ENCODE measurements at regions not wholly inside any gene's neighbourhood (a gene's known extent, or its start where the extent isn't known, plus 50 kb on each side); places are given as distances from the start of the nearest gene placed in this dataset.
"Not testable (repeated sequence)": the region's sequence is repeated elsewhere in the genome, so short reads cannot be mapped to it uniquely, and the experiment has no call there.

DNA sequence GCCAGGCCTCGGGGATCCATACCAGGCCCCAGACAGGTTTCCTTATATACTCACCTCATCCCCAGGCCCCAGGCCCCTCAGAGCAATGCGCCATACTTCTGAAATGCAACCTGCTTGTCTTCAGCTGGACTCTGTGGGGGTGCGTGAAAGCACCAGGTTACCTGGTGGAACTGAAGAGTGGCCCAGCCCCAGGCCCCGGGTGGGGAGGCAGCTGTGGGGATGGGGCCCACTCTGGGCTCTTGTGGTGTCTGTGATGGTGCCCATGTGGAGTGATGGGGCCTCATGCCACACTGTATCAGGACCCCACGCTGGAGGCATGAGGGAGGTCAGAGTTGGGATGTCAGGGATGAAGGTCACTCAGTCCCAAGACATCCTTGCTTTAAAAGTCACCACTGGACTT, 999.0 kb downstream of the BRD1 start:
- DNase-seq, result no peak

GRCh38 chr22:48827904-48828555, 999.6 kb downstream of the BRD1 start:
- no peak for DNase-seq

GRCh38 chr22:48827268-48827846, 1000.3 kb downstream of the BRD1 start:
- no peak for DNase-seq

DNA sequence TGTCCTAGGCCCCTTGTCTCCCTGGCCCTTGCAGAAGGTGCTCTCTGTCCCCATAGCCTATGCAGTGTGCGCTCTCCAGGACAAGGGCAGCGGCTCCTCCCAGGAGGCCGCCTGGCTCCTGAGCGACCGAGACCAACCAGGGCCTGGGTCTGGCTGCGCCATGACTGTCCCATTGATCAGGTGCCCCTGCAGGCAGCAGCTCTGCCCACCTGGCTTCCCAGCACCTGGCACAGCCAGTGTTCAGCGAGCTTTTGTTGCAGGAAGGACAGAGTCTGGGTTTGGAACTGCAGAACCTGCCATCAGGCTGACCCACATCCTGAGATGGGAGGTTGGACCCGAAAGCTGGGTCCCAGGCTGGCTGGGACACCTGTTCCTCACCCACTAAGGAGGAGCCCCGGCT, 1001.1 kb downstream of the BRD1 start:
- DNase-seq, result no peak

DNA sequence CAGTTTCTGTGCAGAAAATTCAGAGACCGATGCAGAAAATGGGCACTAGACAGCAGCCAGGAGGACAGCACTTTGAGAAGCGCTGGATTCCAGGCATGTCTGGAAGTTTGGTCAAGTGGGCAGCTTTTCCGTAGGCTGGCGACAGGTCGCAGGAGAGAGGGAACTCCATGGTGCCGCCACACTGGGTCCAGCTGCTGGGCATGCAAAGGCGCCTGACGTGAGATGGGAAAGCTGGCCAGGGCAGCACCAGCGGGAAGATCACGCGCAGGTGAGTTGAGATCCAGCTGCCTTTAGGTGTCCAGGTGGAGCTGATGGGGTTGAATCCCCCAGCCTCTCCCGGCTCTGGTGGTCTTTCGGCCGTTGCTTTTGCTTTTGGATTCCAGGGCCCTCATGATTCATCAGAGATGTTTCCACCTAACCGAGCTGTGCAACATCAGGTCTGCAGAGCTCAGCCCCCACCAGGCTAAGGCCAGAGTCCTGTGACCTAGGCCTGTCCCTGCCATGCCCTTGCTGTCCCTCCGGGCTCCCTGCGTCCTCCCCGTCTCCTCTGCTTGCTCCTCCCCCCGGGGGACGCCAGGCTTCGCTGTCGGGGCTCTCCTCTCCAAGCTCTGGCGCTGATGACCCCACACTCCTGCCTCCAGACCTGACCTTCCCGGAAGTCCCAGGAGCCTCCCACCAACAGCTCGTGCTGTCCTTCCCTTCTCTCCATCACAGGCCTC, 1001.7 kb downstream of the BRD1 start:
- DNase-seq, result no peak

DNA sequence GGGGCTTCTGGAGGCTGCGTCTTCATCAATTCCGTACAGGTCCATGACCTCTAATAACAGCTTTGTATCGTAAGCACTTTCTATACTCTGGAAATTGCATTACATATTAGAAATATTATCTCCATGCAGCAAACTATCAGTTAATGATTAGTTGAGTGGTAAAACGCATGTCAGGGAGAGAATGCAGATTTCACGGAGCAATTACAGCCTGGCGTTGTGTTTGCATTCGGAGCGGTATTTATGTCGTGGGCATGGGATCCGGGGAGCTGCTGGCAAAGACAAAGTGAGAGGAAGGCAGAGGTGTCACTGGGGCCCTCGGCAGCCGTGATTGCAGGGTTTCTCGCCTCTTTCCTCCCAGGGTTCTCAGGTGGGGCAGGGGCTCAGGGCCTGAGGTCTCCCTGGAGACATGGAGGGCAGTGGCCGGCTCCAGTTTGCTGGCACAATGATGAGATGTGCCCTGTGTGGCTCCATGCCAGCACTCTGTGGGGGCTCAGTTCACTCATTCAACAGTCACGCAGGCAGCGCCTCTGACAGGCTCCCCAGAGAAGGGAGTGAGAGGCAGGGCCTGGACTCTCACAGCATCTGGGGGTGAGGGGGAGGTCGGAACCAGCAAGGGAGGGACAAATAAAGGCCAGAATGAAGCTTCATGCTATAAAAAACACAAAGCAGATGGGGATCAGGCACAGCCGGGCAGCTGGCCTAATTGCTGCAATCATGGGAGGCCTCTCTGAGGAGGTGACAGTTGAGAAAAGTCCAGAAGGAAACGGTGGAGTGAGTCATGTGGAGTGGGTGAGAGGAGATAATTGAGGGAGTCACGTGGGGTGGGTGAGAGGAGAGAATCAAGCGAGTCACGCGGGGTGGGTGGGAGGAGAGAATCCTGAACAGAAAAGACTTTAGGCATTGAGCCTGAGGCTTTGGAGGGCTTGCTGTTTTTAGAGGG, 1002.7 kb downstream of the BRD1 start:
- no peak for DNase-seq

- no peak for DNase-seq
These were observed 1003.7 kb downstream of the BRD1 start for GRCh38 chr22:48823941-48824340.

GRCh38 chr22:48822278-48823233, 1005.1 kb downstream of the BRD1 start:
- DNase-seq, result no peak

GRCh38 chr22:48821727-48822126, 1005.9 kb downstream of the BRD1 start:
- no peak for DNase-seq

DNA sequence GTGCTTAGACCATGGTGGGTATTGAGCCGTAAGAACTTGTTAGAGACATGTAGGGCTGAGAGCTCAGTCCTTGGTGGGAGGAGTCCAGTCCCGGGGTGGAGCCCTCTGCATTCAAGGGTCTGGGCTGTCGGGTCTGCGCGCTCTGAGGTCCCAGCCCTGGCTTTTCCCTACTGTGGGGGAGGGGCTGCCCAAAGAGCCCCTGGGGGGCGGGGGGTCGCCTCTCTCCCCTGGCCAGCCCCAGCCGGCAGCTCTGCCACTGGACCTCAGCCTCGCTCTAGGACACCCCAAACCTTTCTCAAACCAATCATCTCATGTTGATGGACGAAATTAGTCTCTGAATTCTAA, 1006.4 kb downstream of the BRD1 start:
- DNase-seq, result no peak

GRCh38 chr22:48820481-48821345, 1007.0 kb downstream of the BRD1 start:
- no peak for DNase-seq

GRCh38 chr22:48819961-48820360, 1007.7 kb downstream of the BRD1 start:
- no peak for DNase-seq

GRCh38 chr22:48819232-48819631, 1008.4 kb downstream of the BRD1 start:
- no peak for DNase-seq

GRCh38 chr22:48817491-48817890, 1010.2 kb downstream of the BRD1 start:
- not testable (repeated sequence) for DNase-seq

DNA sequence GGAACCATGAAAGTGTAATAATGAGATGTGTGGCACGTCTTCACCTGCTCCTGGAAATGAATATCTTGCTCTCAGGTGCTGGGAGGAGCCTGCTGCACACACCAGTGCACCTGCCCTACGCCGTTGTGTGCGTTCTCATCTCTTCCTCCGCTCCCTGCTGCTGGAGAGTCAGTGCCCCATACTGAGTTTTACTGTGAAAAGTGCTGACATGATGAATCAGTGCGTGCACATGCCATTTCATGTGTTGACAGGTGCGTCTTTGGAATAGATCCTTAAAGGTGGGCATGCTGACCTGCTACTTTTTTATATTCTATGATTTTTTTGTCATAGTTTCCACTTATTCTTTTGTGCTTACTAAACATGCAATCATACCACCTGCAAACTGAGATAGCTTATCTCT, 1015.8 kb downstream of the BRD1 start:
- DNase-seq, result no peak

- no peak for DNase-seq
These were observed 1019.4 kb downstream of the BRD1 start for GRCh38 chr22:48808038-48808960.

DNA sequence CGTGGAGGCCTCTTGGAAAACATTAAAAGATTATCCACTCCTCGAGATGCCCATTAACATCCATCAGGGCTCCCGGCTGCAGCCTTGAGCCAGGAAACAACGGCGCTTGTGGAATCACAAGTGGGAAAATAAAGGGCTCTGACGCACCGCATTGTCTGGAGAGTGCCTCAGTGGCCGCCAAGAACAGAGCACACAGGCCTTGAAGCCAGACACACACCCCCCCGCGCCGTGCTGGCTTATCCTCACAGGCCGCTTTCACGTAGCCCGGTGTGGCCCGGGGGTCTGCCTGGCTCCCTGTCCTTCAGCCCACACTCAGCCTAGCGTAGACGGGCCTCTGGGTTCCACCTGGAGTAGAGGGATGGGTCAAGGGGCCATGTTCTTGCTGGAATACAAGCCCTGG, 1020.5 kb downstream of the BRD1 start:
- no peak for DNase-seq

DNA sequence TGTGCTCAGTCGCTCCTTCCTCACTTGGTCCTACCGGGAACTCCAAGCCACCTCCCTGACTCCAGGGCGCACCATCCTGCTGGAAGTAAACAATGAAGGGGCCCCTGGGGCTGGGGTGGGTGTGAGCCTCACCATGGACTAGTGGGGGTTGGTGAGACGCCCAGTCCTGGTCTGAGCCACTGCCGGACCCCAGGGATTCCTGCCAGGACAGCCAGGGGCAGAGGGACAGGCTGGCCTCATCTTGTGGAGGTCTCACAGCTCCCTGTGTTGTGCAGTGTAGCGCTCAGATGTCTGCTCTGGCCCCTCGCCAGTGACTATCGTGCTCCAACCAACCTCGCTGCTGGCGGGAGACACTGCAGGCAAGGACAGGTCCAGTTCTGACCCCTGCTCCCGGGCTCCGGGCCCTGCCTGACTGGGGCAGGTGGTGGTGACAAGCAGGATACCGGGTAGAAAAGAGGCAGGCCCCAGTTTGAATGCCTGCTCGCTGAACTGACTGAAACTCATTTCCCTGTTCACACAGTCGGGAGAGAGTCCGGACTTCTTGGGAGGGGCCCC, 1021.4 kb downstream of the BRD1 start:
- no peak for DNase-seq

DNA sequence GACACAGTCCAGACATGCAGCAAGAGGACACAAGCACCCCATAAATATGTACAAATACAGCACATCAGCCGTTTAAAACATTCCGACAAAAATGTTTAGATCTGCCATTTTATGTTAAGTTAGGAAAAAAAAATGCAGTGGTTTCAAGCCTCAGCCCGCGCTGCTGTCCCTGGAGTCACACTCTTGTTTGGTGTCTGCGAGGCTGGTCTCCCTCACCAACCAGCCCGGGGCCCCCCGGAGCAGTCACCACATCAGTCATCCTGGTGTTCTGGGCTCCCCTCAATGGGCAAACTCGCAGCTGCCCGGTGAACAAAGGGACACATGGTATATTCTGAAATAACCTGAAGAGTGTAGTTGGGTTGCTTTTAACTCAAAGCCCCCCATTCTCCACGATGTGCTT, 1022.2 kb downstream of the BRD1 start:
- DNase-seq, result no peak

DNA sequence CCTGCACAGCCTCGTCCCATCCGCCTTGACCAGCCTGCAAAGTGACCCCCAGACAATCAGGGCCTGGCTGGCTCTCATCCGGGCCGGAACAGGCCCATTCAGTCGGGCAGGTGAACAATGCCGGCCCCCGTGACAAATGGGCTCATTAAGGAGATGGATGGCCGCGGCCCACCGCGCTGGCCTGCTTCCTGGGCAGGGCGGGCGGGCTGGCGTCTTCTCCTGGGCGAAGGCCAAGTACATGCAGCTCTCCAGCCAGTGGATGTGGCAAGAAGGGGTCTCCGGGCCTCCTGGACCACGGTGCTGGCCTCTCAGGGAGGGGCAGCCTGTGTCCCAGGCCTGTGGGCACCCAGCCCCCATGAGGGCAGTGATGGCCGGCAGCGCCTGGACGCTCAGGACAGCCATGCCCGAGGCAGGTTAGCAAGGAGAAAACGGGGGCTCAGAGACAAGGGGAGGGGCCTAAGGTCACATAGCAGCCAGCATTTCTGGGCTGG, 1022.8 kb downstream of the BRD1 start:
- DNase-seq, result no peak
